Activated CD8-positive, alpha-beta memory T cell treated with anti-CD3 and anti-CD28 coated beads for 24 hours (primary cell): ENCODE measurements at regions not wholly inside any gene's neighbourhood (a gene's known extent, or its start where the extent isn't known, plus 50 kb on each side); places are given as distances from the start of the nearest gene placed in this dataset.

ENCODE experiments used
- DNase-seq: peaks from one replicate; pipeline ENCODE4 v3.0.0-alpha.2; 2020

- no peak for DNase-seq
Observed at GRCh38 chr5:107325866-107326265, 344.9 kb downstream of the EFNA5 start.

GRCh38 chr5:107324809-107325208 is 345.9 kb downstream of the EFNA5 start:
- no peak for DNase-seq

- no peak for DNase-seq
Observed at GRCh38 chr5:107324071-107324470, 346.7 kb downstream of the EFNA5 start.

GRCh38 chr5:107323536-107323935 is 347.2 kb downstream of the EFNA5 start:
- no peak for DNase-seq

GRCh38 chr5:107322936-107323335 is 347.8 kb downstream of the EFNA5 start:
- DNase-seq: no peak

- no peak for DNase-seq
Observed at GRCh38 chr5:107321906-107322305, 348.8 kb downstream of the EFNA5 start.

- DNase-seq: no peak
Observed at GRCh38 chr5:107320846-107321245, 349.9 kb downstream of the EFNA5 start.

- DNase-seq: no peak
Observed at GRCh38 chr5:107320376-107320775, 350.4 kb downstream of the EFNA5 start.

- DNase-seq: no peak
Observed at GRCh38 chr5:107319901-107320300, 350.8 kb downstream of the EFNA5 start.

GRCh38 chr5:107314330-107314729 is 356.4 kb downstream of the EFNA5 start:
- no peak for DNase-seq

GRCh38 chr5:107313921-107314320 is 356.8 kb downstream of the EFNA5 start:
- no peak for DNase-seq

- DNase-seq: no peak
Observed at GRCh38 chr5:107313098-107313497, 357.6 kb downstream of the EFNA5 start.

- DNase-seq: no peak
Observed at GRCh38 chr5:107310181-107310580, 360.6 kb downstream of the EFNA5 start.

- no peak for DNase-seq
Observed at GRCh38 chr5:107306594-107306993, 364.1 kb downstream of the EFNA5 start.

- DNase-seq: no peak
Observed at GRCh38 chr5:107306002-107306401, 364.7 kb downstream of the EFNA5 start.

- DNase-seq: no peak
Observed at GRCh38 chr5:107304684-107305083, 366.1 kb downstream of the EFNA5 start.

GRCh38 chr5:107303171-107303968 is 367.4 kb downstream of the EFNA5 start:
- no peak for DNase-seq

- DNase-seq: no peak
Observed at GRCh38 chr5:107302441-107302840, 368.3 kb downstream of the EFNA5 start.

- no peak for DNase-seq
Observed at GRCh38 chr5:107301999-107302398, 368.7 kb downstream of the EFNA5 start.

- no peak for DNase-seq
Observed at GRCh38 chr5:107300721-107301327, 369.9 kb downstream of the EFNA5 start.

- DNase-seq: no peak
Observed at GRCh38 chr5:107296572-107296971, 374.2 kb downstream of the EFNA5 start.

- no peak for DNase-seq
Observed at GRCh38 chr5:107295914-107296313, 374.8 kb downstream of the EFNA5 start.

GRCh38 chr5:107294669-107295068 is 376.1 kb downstream of the EFNA5 start:
- no peak for DNase-seq

GRCh38 chr5:107294211-107294550 is 376.6 kb downstream of the EFNA5 start:
- no peak for DNase-seq
